Stimulated activated CD4-positive, alpha-beta T cell treated with anti-CD3 and anti-CD28 coated beads, TNF-alpha, amount 100 ng/mL, for 4 hours (primary cell): ENCODE measurements at regions not wholly inside any gene's neighbourhood (a gene's known extent, or its start where the extent isn't known, plus 50 kb on each side); places are given as distances from the start of the nearest gene placed in this dataset.

Source experiments
- DNase-seq, 3 experiments: peaks; one replicate each; pipeline ENCODE4 v3.0.0-alpha.2; 2020; ENCODE audit warnings: low read depth in 3 of 3

- no peak for DNase-seq
Measured at GRCh38 chr6:1515280-1515679, 94.4 kb upstream of the FOXC1 start.

DNA sequence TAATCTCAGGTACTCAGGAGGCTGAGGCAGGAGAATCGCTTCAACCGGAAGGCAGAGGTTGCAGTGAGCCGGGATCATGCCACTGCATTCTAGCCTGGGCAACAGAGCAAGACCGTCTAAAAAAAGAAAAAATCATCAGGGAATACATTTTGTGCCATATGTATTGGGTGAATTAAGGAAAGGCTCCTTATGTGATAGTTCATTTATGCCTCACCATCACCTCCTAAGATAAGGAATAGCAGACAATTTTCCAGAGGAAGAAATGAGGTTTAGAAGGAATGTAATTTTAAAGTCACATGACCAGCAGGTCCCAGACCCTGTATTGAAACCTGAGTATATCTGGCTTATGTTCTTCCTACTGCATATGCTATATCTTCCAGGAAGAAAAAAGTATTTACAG, 93.9 kb upstream of the FOXC1 start:
- DNase-seq: no peak

- DNase-seq: no peak
Measured at GRCh38 chr6:1516742-1517520, 92.8 kb upstream of the FOXC1 start.

GRCh38 chr6:1518855-1519254, 90.9 kb upstream of the FOXC1 start:
- no peak for DNase-seq

- DNase-seq: no peak
Measured at GRCh38 chr6:1519597-1519996, 90.1 kb upstream of the FOXC1 start.

- DNase-seq: no peak
Measured at GRCh38 chr6:1522779-1523178, 86.9 kb upstream of the FOXC1 start.

GRCh38 chr6:1524040-1524480, 85.7 kb upstream of the FOXC1 start:
- peak; percentile 56 to 77 (median 69) for DNase-seq

- no peak for DNase-seq
Measured at GRCh38 chr6:1525364-1526038, 84.2 kb upstream of the FOXC1 start.

GRCh38 chr6:1526398-1527072, 83.2 kb upstream of the FOXC1 start:
- DNase-seq: no peak

- DNase-seq: peak in 2 of 3 experiments; percentile 6 to 18
Measured at GRCh38 chr6:1527073-1527457, 82.7 kb upstream of the FOXC1 start.

- DNase-seq: no peak
Measured at GRCh38 chr6:1535295-1535694, 74.4 kb upstream of the FOXC1 start.

DNA sequence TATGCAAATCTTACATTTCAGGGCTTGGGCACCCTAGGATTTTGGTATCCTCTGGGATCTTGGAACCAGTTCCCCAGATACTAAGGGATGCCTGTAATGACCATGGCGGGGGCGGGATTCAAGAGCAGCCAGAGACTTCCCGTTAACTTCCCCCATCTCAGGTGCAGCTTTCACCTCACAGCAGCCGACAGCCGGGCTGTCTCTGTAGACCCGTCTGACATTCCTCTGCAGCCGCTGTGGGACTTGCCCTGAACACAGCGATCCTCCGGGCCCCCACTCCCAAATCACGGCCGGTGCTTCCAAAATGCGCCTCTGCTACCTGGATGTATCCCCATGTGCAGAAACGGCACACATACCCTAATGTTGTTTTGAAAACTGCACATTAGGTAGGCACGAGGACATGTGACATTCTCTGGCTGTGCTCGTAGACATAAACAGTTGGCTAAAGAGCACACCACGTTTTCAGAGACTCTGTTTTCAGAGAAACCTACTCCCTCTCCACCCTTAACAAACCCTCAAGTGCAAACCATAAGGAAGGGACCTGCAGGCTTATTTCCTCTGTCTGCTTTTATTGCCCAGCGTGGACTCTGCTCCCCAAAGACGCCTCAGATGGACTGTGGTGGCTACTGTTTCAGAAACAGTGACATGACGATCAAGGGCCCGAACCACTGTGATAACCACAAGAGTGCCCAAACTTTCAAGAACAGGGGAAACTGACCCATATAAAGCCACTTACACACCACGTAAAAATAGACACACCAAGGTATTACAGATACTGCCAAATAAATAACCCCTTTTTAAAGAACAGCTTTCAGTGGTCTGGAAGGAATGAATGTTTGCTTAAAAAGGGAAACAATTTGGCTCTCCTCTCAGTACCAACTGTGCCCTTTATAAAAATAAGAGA, 72.9 kb upstream of the FOXC1 start:
- no peak for DNase-seq

DNA sequence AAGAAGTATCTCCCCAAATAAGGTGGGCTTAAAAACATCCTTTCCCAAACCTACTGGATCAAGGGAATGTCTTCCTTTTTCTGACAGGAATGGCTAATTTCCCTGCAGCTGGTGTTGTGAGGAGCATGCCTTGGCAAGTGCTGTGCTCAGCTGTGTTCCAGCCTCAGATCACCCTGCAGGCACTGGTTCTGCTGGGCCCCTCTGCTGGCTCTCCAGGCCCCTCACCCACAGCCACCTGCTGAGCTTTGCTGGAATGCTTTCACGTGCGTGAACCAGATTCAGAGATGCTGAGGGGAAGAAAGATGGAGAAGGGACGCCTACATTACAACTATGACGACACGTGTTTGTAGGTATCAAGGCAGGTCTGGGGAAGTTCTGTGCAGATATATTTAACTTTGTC, 71.3 kb upstream of the FOXC1 start:
- DNase-seq: no peak

GRCh38 chr6:1538810-1539478, 70.8 kb upstream of the FOXC1 start:
- DNase-seq: no peak

DNA sequence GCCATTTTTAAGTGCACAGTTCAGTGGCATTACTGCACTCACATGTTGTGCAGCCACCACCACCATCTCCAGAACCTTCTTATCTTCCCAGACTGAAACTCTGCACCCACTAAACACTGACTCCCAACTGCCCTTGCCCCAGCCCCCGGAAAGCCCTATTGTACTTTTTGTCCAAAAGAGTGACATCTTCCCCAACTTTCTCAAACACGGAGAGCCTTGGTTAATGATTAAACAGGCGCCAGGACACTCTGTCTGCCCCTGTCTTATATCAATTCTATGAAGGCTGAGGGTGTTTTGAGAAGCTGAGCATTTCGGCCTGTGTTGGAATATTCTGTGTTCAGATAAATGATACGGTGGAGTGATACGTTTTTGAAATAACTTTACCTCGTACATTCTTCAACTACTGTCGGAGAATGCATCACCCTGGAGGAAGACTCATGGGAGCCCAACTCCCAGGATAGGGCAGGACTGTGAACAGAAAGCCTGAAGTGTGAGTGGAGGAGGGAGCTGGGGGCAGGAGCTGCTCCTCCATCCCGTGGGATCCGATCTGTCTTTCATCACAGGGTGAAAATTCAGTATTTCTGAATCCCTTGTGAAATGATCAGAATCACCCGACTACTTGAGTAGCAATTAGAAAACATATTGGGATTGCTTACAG, 68.7 kb upstream of the FOXC1 start:
- no peak for DNase-seq

- DNase-seq: no peak
Measured at GRCh38 chr6:1542335-1542734, 67.4 kb upstream of the FOXC1 start.

DNA sequence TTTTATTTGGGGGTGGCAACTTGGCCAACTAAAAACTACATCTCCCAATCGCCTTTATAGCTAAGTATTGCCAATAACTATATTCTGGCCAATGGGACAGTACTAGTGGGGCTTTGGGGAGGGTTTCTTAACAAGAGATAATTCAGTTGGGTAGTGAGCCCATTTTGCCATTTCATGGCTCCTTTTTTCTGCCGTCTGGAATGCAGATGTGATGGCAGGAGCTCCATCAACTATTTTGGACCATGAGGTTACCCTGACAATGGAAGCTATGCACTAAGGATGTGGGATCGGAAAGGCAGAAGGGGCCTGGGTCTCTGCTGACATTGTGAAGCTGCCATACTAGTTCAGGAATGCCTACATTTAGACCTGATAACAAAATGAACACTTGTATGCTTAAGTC, 67.0 kb upstream of the FOXC1 start:
- no peak for DNase-seq

DNA sequence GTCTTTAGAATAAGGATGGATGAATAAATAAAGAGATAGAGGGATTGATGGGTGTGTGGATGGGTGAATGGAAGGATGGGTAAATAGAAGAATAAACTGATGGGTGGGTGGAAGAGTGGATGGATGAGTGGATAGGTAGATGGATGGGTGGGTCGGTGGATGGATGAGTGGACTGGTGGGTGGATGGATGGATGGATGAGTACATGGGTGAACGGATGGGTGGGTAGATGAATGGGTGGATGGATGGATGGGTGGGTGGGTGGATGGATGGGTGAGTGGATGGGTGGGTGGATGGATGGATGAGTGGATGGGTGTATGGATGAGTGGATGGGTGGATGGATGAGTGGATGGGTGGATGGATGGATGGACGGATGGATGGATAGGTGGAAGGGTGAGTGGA, 65.7 kb upstream of the FOXC1 start:
- no peak for DNase-seq

- no peak for DNase-seq
Measured at GRCh38 chr6:1544603-1545002, 65.1 kb upstream of the FOXC1 start.

- no peak for DNase-seq
Measured at GRCh38 chr6:1545654-1546053, 64.1 kb upstream of the FOXC1 start.

DNA sequence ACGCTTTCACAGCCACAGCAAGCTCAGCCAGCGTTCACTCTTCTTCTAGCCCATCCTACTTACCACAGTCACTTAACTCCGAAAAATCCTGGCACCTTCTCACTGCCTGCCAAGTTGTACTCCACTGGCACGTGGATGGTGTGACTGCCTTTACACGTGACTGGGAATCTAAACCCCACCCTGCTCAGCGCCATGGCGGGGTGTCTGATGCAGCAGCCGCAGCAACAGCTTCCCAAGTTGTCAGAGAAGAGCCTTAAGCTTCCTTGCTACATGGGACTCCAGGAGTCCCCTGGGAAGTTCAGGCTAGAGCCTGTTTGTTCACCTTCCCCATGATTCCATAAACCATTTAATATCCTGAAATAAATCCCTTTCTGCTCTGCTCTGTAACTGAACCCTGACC, 61.9 kb upstream of the FOXC1 start:
- no peak for DNase-seq
